ENCODE measurements at regions not wholly inside any gene's neighbourhood (a gene's known extent, or its start where the extent isn't known, plus 50 kb on each side); places are given as distances from the start of the nearest gene placed in this dataset.

GRCh38 chr12:107541001-107541705, 144.4 kb upstream of the PWP1 start:
- TF ChIP-seq PATZ1 (CRISPR knock-in tag; IDR thresholded peaks at IDR 0.05; ENCODE audit: borderline replicate concordance), result no peak
- TF ChIP-seq PPARA (CRISPR knock-in tag; IDR thresholded peaks at IDR 0.05; ENCODE audit: borderline replicate concordance), result no peak
- no peak for TF ChIP-seq ZNF8 (CRISPR knock-in tag; IDR thresholded peaks at IDR 0.05)
- no peak for TF ChIP-seq ZNF565 (CRISPR knock-in tag; conservative IDR thresholded peaks at IDR 0.05; ENCODE audit: low read depth)
- TF ChIP-seq CREB5 (CRISPR knock-in tag; IDR thresholded peaks at IDR 0.05; ENCODE audit: low read depth), result no peak
- no peak for TF ChIP-seq TCF4 (CRISPR knock-in tag; IDR thresholded peaks at IDR 0.05; ENCODE audit: borderline replicate concordance)
- TF ChIP-seq ISL1 (CRISPR knock-in tag; IDR thresholded peaks at IDR 0.05), result no peak
- no peak for TF ChIP-seq BACH2 (CRISPR knock-in tag; IDR thresholded peaks at IDR 0.05; ENCODE audit: borderline replicate concordance)
- no peak for TF ChIP-seq CSRNP3 (CRISPR knock-in tag; IDR thresholded peaks at IDR 0.05)
- TF ChIP-seq POU6F1 (CRISPR knock-in tag; IDR thresholded peaks at IDR 0.05; ENCODE audit: borderline replicate concordance, low read depth), result no peak
- no peak for TF ChIP-seq RARB (CRISPR knock-in tag; IDR thresholded peaks at IDR 0.05)
- TF ChIP-seq TSHZ2 (CRISPR knock-in tag; IDR thresholded peaks at IDR 0.05), result no peak
